HEK293T (cell line): ENCODE measurements at regions not wholly inside any gene's neighbourhood (a gene's known extent, or its start where the extent isn't known, plus 50 kb on each side); places are given as distances from the start of the nearest gene placed in this dataset.

Experiments used
- CTBP1 ChIP-seq: fragments of 450-650 bp; IDR thresholded peaks from 2 replicates; pipeline ENCODE4 v1.6.1; 2016; ENCODE audit warnings: borderline replicate concordance
- FOXA1 ChIP-seq: fragments of 450-650 bp; IDR thresholded peaks from 2 replicates; pipeline ENCODE4 v1.6.1; 2016; ENCODE audit warnings: mild to moderate bottlenecking
- FOXM1 ChIP-seq: fragments of 450-650 bp; IDR thresholded peaks from 2 replicates; pipeline ENCODE4 v1.6.1; 2017; ENCODE audit warnings: mild to moderate bottlenecking, borderline replicate concordance
- SP1 ChIP-seq: fragments of 450-650 bp; IDR thresholded peaks from 2 replicates; pipeline ENCODE4 v1.6.1; 2017
- SUZ12 ChIP-seq: fragments of 450-650 bp; IDR thresholded peaks from 2 replicates; pipeline ENCODE4 v1.6.1; 2016; ENCODE audit warnings: mild to moderate bottlenecking
- TARDBP ChIP-seq: fragments of 450-650 bp; IDR thresholded peaks from 2 replicates; pipeline ENCODE4 v1.6.1; 2016

- TF ChIP-seq SP1 (no peak), FOXM1 (no peak), SUZ12 (no peak), TARDBP (no peak), CTBP1 (no peak), FOXA1 (no peak)
Measured at GRCh38 chr3:180531303-180532278, 70.4 kb upstream of the TTC14 start.
